ENCODE measurements at regions not wholly inside any gene's neighbourhood (a gene's known extent, or its start where the extent isn't known, plus 50 kb on each side); places are given as distances from the start of the nearest gene placed in this dataset.

- no peak for TF ChIP-seq CTCF (IDR thresholded peaks at IDR 0.05; ENCODE audit: low read depth, low read length)
- no peak for TF ChIP-seq MAX (IDR thresholded peaks at IDR 0.05; ENCODE audit: low read depth, low read length)
These were observed 250.8 kb downstream of the ANAPC1 start for GRCh38 chr2:111633189-111633588.
